GM21447 (cell line): ENCODE measurements at regions not wholly inside any gene's neighbourhood (a gene's known extent, or its start where the extent isn't known, plus 50 kb on each side); places are given as distances from the start of the nearest gene placed in this dataset.
A peak's percentile ranks its signal among the peaks of the same experiment; 100 is the strongest.

Experiments
- ATAC-seq: cut with Tn5 transposase; IDR thresholded peaks from one replicate; pipeline ENCODE4 v1.9.1; 2021; ENCODE audit not compliant: unreplicated experiment

DNA sequence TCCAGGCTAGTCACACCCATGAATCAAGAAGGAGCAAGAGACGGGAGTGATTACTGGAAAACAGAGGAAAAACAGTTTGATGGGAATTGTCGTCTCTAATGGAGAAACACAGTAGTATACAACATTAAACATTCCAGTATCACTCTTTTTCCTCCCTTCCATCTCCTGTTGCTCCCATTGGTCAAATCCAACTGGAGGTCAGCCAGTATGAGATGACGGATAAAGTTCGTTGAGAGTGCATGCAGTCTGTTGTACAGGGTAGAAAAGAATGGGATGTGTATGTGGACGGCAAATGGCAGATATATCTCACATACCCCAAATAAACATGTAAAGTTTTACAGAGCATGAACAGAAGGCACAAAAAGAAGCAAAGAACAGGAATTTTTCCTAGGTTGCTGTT lies 221.9 kb upstream of the TNP1 start:
- no peak for ATAC-seq

GRCh38 chr2:217079165-217079564 lies 219.3 kb upstream of the TNP1 start:
- no peak for ATAC-seq

DNA sequence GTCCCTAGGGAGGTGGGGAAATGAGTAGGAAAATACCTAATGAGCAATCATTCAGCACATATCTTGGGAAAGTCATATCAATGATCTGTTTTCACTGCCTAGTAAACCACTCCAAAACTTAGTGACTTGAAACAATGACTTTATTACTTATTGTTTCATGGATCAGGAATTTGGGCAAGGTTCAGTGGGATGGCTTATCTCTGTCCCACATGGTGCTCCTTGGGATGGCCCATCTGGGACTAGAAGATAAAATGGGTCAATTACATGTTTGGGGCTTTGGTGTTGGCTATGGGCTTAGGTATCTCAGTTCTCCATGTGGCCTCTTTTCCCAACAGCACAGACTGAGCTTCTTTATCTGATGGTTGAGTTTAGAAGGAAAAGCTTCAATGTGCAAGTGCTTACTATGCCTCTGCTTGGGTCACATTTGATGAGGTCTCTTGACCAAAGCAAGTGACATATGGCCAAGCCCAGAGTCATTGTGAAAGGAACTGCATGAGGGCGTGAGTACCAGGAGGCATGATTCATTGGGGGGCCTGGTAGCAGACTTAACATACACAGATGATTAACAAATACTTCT lies 218.1 kb upstream of the TNP1 start:
- peak; percentile 76 for ATAC-seq

DNA sequence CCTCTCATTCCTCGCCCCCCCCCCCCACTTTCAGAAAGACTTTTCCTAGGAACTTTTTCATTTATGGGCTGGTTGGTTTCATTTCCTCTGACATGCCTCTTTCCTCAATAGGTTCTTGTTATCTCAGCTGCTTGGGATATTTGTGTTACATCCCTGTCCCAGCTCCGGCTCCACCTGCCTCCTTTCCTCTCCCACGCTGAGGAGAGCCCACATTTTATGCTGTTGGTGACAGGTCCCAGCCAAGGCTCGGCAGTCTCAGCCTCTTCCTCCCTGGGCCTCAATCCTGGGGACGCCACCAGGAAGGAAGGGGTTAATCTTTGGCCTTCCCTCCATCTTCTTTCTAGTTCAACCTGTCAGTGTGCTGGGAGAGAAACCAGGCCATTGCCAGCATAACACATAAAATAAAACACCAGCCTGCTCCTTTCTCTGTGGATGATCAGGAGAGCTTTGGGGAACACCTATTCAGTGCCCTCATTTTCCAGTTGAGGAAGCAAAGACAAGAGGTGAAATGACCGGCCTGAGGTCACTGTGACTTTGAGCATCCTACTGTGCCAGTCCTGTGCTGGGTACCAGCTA lies 216.9 kb upstream of the TNP1 start:
- no peak for ATAC-seq

DNA sequence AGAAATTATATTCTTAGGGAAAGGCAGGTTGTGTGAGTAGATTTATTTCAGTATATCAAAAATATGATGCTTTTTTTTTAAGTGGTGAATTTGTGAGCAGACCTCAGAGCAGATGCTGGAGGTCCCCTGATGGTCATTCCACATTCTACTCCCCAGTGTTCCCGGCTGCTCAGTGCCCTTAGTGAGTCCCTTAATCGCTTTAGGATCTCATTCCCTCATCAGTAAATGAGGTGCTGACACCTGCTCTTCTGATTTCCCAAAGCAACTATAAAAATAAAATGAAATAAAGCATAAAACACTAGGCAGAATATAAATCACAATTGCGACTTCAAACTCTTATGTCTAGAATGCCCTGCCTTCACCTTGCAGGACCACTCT lies 216.2 kb upstream of the TNP1 start:
- ATAC-seq = no peak

DNA sequence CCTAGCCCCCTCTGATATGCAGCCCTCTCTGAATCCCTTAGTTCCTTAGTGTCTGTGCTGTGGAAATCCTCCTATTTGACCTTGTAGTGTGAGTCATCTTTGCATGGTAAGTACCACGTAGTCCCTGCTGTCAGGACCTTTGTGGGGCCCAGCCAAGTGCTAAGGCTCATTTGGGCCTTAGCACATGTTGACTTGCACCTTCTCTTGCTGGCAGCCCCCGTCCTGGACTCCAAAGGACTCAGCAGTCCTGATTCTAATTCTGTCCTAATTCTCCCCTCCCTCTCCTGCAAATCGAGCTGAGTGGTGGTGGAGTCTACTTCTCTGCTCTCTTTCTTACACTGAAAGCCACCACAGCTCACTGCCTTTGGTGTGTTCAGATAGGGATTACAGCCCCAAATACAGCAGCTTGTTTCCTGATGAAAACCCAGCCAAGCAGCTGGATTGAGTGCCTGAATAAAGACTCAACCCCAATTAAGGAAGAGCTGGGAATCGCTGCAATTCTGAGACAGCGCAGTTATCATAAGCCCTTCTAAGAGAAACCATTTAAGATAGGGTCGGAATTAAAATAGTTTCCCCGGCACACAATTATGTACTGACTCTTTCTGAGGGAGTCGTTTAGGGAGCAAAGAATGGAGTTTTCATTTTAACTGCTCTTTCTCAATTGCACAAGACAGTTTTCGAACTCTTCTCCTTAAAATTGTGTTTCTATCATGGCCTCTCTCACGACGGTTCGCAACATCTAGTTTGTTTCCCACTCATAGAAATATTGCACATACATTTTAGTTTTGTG lies 215.6 kb upstream of the TNP1 start:
- ATAC-seq = no peak

GRCh38 chr2:217074576-217075255 lies 214.9 kb upstream of the TNP1 start:
- no peak for ATAC-seq

GRCh38 chr2:217071416-217071815 lies 211.6 kb upstream of the TNP1 start:
- ATAC-seq = no peak

- ATAC-seq = no peak
These were observed 210.7 kb upstream of the TNP1 start for GRCh38 chr2:217070611-217071010.

DNA sequence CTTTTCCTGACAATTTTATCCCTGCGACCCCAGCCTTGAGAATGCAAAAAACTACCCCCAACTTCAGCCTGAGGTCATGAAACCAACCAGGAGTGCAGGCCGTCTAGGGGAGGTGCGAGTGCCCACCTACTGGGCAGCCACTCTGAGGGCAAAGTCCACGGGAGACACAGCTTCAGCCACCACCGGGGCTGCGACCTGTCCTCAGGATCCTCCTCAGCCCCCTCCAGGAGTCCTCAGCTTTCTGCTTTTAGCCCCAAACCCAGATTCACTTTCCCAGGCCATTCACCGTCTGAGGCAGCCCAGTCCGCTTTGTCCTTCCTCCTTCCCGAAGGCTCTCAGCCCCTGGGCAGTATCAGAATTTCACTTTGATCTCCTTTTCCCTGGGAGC lies 210.2 kb upstream of the TNP1 start:
- no peak for ATAC-seq

GRCh38 chr2:217069263-217070042 lies 209.6 kb upstream of the TNP1 start:
- ATAC-seq = no peak

- ATAC-seq = no peak
These were observed 208.9 kb upstream of the TNP1 start for GRCh38 chr2:217068677-217069250.

GRCh38 chr2:217067787-217068186 lies 207.9 kb upstream of the TNP1 start:
- no peak for ATAC-seq

- no peak for ATAC-seq
These were observed 206.8 kb upstream of the TNP1 start for GRCh38 chr2:217066510-217067270.

GRCh38 chr2:217065695-217066405 lies 206.0 kb upstream of the TNP1 start:
- ATAC-seq = no peak

DNA sequence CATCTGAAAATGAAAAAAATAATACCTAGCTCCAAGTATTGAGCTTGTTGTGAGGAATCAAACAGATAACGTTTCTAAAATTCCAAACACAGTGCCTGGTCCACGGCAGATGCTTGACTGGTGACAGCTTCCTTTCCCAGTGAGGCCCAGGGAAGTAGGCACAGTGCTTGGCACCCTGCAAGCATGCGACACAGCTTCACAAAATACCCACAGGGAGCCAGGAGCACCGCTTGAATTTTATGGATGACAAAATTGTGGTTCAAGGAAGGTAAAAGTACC lies 205.1 kb upstream of the TNP1 start:
- ATAC-seq = no peak

- ATAC-seq = no peak
These were observed 204.6 kb upstream of the TNP1 start for GRCh38 chr2:217064234-217065011.

DNA sequence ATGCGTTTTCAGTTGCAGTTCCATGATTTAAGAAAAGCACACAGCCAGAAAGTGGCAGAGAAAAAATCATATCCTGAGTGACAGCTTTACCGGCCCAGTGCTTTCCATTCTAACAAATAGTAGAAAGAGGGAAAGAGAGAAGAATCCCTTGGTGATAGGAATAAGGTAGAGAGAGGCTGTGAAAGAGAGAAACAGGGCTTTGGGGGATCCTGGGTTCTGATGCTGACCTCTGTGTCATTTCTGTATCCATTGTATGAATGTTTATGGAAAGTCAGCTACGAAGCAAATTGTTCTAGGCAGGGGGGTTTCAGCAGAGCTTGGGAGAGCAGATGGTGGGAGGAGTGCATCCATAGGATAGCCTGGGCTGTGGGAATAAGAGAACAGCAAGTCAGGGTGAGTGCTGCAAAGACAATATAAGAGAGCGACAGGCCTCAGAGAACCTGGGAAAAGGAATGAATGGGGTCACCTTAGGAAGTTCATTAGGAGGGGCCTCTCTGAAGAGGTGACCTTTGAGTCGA lies 203.4 kb upstream of the TNP1 start:
- no peak for ATAC-seq

GRCh38 chr2:217062768-217063167 lies 202.9 kb upstream of the TNP1 start:
- ATAC-seq = no peak
